Ureter (tissue), 1 donor: ENCODE measurements at regions not wholly inside any gene's neighbourhood (a gene's known extent, or its start where the extent isn't known, plus 50 kb on each side); places are given as distances from the start of the nearest gene placed in this dataset.
"Not testable (repeated sequence)": the region's sequence is repeated elsewhere in the genome, so short reads cannot be mapped to it uniquely, and the experiment has no call there.

Source experiments
- DNase-seq: peaks from one replicate; pipeline ENCODE4 v3.0.0-alpha.2; 2020; ENCODE audit warnings: low spot score
- donor health status: DM: yes; HTN: yes; CAD: no.

- no peak for DNase-seq
Observed at GRCh38 chr9:117938896-117939295, 234.7 kb downstream of the TLR4 start.

DNA sequence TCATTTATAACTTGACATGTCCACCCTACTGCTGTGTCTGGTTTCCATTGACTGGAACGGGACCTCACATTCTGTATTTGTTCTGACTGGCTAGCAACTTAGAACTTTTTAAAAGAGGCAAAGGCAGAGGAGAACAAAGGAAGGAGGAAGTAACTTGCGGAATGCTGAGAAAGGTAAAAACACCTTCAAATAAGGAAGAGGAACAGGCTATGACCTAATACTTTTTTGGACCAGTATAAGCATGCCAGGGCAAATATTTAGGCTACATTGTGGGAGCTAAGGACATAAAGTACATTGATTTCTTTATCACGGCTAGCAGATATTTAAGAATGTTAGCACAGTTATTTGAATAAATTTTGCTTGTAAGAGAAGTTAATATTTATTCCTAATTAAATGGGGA is 240.5 kb downstream of the TLR4 start:
- not testable (repeated sequence) for DNase-seq

DNA sequence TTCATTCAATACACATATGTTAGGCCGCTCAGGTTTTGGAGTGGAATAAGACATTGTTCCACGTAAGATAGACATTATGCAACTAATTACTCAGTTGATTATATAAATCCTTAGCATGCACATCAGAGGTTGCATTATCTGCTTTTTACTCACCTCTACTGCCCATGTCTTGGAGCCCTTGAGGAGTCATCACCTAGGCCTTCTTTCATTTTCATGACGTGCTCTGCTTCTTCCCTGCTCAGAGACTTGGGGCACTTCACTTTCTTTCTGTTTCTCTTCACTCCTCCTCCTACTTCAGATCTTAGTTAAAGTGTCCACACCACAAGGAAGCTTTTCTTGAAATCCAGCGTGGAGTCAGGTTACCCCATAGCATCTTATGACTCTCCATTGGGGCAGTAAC is 241.1 kb downstream of the TLR4 start:
- DNase-seq, result no peak

DNA sequence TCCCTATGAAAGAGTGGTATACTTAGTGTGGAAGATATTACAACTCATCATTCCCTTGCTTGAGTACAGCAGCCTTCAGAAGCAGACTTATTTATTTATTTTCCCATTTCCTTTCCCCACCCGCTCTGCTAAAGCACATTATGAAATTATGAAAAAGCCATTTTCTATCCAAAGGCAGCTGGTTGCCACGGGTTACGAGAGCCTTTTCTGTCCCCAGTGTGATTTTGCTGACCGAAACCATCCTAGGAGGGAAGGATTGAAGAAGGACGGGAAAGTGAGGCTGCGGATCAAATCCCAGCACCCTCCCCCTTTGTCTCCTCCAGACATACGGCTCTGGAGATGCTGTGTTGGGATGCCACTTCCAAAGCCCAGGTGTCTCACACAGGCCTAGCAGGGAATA is 246.9 kb downstream of the TLR4 start:
- no peak for DNase-seq

GRCh38 chr9:117952581-117952980 is 248.4 kb downstream of the TLR4 start:
- DNase-seq, result no peak

- peak; percentile 61 for DNase-seq
Observed at GRCh38 chr9:117957267-117957666, 253.1 kb downstream of the TLR4 start.

DNA sequence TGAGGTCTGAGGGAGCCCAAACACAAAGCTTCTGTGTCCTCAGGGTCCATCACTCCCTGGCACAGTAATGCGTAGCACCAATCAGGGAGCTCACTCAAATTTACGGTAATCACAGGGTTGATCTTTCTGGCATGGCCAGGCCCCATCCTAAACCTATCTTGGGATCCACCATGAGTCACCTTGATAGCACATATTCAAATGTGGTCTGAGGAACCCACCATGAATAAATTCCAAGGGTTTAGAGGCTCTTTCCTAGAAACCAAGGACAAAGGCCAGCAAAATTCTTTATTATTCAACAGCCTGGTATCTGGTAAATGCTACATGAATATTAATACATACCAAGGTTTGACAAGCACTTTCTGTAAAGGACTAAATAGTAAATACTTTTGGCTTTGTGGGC is 254.5 kb downstream of the TLR4 start:
- DNase-seq, result no peak

DNA sequence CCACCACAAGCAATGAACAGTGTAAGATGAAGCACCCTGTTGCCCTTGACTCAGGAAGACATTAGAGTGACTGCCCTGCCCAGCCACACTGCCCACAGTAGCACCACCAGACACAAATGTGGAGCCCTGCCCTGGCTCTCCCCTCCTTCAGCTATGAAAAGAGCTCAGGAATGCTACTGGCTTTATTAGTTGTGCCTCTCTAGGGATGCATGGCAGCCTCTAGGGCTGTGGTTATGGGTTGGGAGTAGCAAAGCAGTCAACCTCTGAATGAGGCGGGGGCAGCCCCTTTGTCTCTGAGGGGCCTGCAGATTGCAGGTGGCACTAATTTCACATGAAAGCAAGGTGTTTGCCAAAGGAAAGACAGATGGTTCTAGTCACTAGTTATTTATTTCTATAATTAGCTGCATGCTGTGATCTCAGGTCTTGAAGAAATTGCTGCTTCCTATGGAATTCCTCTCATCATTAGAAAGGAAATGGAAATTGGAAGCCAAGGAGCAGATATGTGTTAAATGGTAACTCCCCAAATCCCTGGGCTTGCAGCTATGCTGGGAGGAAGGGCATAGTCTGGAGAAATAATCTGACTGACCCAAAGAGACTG is 259.4 kb downstream of the TLR4 start:
- DNase-seq, result no peak

GRCh38 chr9:117970276-117971050 is 266.3 kb downstream of the TLR4 start:
- DNase-seq, result no peak

- no peak for DNase-seq
Observed at GRCh38 chr9:117974108-117974507, 269.9 kb downstream of the TLR4 start.

DNA sequence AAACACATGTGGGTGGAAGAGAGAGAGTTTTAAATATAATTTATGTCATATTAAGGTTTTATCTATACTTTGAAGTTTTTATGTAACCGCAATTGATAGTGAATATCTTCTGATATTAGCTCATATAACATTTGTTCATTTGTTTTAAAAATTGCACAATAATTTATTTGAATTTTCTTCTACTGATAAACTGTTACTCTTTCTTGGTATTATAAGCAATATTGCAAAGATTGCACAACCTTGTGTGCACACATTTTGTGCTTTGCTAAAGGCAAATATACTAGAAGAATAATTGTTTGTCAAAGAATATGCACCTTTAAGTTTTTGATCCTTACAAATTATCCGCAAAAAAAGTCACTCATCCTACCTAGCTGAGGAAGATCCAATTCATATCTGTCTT is 275.7 kb downstream of the TLR4 start:
- no peak for DNase-seq

GRCh38 chr9:117987945-117988344 is 283.7 kb downstream of the TLR4 start:
- no peak for DNase-seq

DNA sequence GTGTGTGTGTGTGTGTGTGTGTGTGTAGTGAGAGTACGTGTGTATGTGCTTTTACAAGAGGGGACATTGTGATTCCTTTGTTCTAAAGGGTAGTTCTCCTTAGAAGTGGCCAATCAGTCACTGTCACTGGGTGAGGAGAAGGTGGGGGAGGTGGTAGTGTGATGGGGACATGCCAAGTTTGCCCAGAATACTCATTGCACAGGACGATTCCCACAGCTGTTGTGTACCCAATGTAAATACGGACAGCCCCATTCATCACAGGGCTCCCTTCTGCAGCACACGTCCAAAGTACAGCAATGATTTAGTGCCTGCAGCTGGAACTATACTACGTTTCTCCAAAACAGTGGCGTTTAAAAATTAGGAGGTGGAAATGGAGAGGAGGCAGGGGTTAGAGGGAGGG is 287.8 kb downstream of the TLR4 start:
- no peak for DNase-seq

DNA sequence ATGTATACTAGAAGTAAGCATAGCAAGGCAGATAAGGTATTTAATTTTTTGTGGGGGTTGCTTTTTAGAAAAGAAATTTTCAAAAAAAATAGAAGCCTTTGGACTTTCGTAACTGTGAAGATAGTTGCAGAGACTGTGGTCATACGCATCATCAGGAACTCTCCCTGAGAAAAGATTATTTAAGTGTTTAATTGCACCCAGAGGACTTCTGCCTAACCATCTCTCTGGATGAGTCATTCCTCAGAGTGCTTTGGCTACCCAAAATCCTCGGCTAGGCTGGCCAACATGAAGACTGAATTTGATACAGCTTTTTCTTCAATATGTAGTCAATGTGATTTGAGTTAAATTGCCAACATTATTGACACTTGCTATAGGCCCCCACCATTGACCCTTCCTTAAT is 296.4 kb downstream of the TLR4 start:
- no peak for DNase-seq

DNA sequence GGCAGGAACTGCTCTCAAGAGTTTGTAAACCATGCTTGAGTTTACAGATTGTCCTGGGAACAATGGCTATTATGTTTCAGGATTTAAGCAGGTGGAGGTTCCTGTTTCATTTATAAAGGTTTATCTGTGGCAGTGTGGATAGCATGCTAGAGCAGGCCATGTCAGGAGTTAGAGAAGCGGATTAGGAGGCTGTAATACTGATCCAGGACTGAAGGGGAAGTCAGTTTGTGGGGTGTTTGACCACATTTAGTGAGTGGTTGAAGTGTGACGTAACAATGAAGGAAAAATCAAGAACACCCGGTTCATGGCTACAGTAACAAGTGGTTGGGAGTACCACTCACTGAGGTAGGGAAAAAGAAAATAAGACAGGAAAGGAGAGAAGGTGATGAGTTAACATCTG is 299.0 kb downstream of the TLR4 start:
- DNase-seq, result no peak

GRCh38 chr9:118008246-118008645 is 304.0 kb downstream of the TLR4 start:
- DNase-seq, result no peak

- DNase-seq, result no peak
Observed at GRCh38 chr9:118009614-118010013, 305.4 kb downstream of the TLR4 start.

DNA sequence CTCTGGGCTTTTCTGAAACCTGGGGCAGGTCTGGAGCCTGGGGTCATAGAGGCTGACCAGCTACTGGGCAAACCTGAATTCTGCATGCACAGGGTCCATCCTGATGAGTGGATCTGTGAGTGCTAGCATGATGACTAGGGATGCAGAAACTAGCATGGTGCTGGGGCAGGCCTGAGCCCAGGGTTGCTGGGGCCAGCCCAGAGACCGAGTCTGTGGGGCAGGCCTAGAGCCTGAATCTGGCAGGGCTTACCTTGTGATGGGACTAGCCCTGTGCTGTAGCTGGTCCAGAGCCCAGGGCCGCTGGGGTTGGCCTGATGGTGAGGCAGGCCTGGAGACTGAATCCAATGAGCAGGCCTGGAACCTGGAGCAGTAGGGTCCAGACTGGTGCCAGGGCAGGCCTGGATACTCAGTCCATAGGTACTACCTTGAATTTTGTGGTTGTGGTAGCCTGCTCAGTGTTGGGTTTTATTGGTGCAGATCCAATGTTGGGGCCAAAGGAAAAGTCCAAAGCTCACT is 313.5 kb downstream of the TLR4 start:
- DNase-seq, result no peak

- no peak for DNase-seq
Observed at GRCh38 chr9:118023644-118024043, 319.4 kb downstream of the TLR4 start.

- DNase-seq, result no peak
Observed at GRCh38 chr9:118028225-118028624, 324.0 kb downstream of the TLR4 start.

- no peak for DNase-seq
Observed at GRCh38 chr9:118029425-118029824, 325.2 kb downstream of the TLR4 start.

DNA sequence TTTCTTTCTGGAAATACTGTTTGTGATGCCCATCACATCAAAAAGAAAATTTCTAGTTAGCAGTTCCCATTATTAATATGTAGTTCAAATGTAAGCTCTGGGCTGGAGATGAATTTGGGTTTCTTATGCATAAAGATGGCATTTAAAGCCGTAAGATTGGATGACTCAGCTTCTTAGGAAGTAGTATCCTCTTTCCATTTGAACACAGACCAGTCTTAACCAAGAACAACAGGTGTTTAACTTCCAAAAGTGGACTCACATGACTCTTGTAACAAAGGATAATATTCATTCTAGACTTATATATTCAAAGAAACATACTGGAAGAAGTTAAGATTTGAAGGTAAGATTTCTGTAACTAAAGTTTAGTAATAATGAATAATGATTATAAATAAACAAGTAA is 330.5 kb downstream of the TLR4 start:
- no peak for DNase-seq

DNA sequence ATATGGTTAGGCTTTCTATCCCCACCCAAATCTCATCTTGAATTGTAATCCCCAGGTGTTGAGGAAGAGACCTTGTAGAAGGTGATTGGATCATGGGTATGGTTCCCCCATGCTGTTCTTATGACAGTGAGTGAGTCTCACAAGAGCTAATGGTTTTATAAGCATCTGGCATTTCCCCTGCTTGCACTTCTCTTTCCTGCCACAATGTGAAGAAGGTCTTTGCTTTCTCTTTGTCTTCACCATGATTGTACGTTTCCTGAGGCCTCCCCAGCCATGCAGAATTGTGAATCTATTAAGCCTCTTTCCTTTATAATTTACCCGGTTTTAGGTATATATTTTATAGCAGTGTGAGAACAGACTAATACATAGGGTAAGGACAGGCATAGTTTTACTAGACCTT is 334.5 kb downstream of the TLR4 start:
- no peak for DNase-seq

- DNase-seq, result no peak
Observed at GRCh38 chr9:118058227-118058626, 354.0 kb downstream of the TLR4 start.
